HG03175 (cell line): ENCODE measurements at regions not wholly inside any gene's neighbourhood (a gene's known extent, or its start where the extent isn't known, plus 50 kb on each side); places are given as distances from the start of the nearest gene placed in this dataset.

Experiments
- ATAC-seq: cut with Tn5 transposase; IDR thresholded peaks from one replicate; pipeline ENCODE4 v1.9.1; 2021; ENCODE audit warnings: mild to moderate bottlenecking, moderate library complexity; ENCODE audit not compliant: unreplicated experiment

GRCh38 chr17:77306790-77307478, 166.2 kb downstream of the SEC14L1 start:
- no peak for ATAC-seq

- ATAC-seq, result no peak
These were observed 166.9 kb downstream of the SEC14L1 start for GRCh38 chr17:77307479-77308198.

GRCh38 chr17:77308861-77309726, 168.3 kb downstream of the SEC14L1 start:
- ATAC-seq, result no peak

- ATAC-seq, result no peak
These were observed 169.6 kb downstream of the SEC14L1 start for GRCh38 chr17:77310336-77310735.

GRCh38 chr17:77311371-77311981, 170.7 kb downstream of the SEC14L1 start:
- no peak for ATAC-seq

GRCh38 chr17:77312061-77312701, 171.4 kb downstream of the SEC14L1 start:
- ATAC-seq, result no peak

GRCh38 chr17:77312786-77313599, 172.2 kb downstream of the SEC14L1 start:
- ATAC-seq, result no peak

GRCh38 chr17:77313831-77314230, 173.1 kb downstream of the SEC14L1 start:
- no peak for ATAC-seq

- no peak for ATAC-seq
These were observed 173.8 kb downstream of the SEC14L1 start for GRCh38 chr17:77314601-77315000.

- no peak for ATAC-seq
These were observed 174.2 kb downstream of the SEC14L1 start for GRCh38 chr17:77315010-77315409.

GRCh38 chr17:77315551-77316190, 174.9 kb downstream of the SEC14L1 start:
- ATAC-seq, result no peak

- no peak for ATAC-seq
These were observed 175.4 kb downstream of the SEC14L1 start for GRCh38 chr17:77316191-77316641.

GRCh38 chr17:77316651-77317050, 175.9 kb downstream of the SEC14L1 start:
- ATAC-seq, result no peak

- ATAC-seq, result no peak
These were observed 176.5 kb downstream of the SEC14L1 start for GRCh38 chr17:77317091-77317750.

GRCh38 chr17:77318021-77318420, 177.3 kb downstream of the SEC14L1 start:
- ATAC-seq, result no peak

GRCh38 chr17:77318491-77319210, 177.9 kb downstream of the SEC14L1 start:
- no peak for ATAC-seq

- ATAC-seq, result no peak
These were observed 178.7 kb downstream of the SEC14L1 start for GRCh38 chr17:77319211-77320043.
